H9 (cell line): ENCODE measurements at regions not wholly inside any gene's neighbourhood (a gene's known extent, or its start where the extent isn't known, plus 50 kb on each side); places are given as distances from the start of the nearest gene placed in this dataset.

Source experiments
- DNase-seq: peaks from one replicate; pipeline ENCODE4 v3.0.0-alpha.2; 2017
- H2AFZ ChIP-seq: one replicate; pipeline ENCODE4 v1.6.1; 2013; ENCODE audit warnings: mild to moderate bottlenecking, low read length, control low read depth, moderate library complexity
- H2AK5ac ChIP-seq: 2 replicates; pipeline ENCODE4 v1.6.1; 2013; ENCODE audit warnings: low read length, control low read depth, mixed read lengths; ENCODE audit not compliant: insufficient read length
- H2BK120ac ChIP-seq: one replicate; pipeline ENCODE4 v1.6.1; 2013; ENCODE audit warnings: low read depth, mild to moderate bottlenecking, low read length, control low read depth, inconsistent platforms; ENCODE audit not compliant: poor library complexity, severe bottlenecking
- H2BK12ac ChIP-seq: 2 replicates; pipeline ENCODE4 v1.6.1; 2013; ENCODE audit warnings: low read length, control low read depth, mixed read lengths, low read depth; ENCODE audit not compliant: insufficient read length
- H2BK15ac ChIP-seq: 2 replicates; pipeline ENCODE4 v1.6.1; 2013; ENCODE audit warnings: low read depth, low read length, control low read depth
- H2BK20ac ChIP-seq: one replicate; pipeline ENCODE4 v1.6.1; 2013; ENCODE audit warnings: low read depth, mild to moderate bottlenecking, low read length, control low read depth, inconsistent platforms; ENCODE audit not compliant: poor library complexity, severe bottlenecking
- H2BK5ac ChIP-seq: 2 replicates; pipeline ENCODE4 v1.6.1; 2013; ENCODE audit warnings: low read length, control low read depth, mixed read lengths; ENCODE audit not compliant: insufficient read length
- H3K14ac ChIP-seq: 2 replicates; pipeline ENCODE4 v1.6.1; 2013; ENCODE audit warnings: low read length, control low read depth; ENCODE audit not compliant: insufficient read depth
- H3K18ac ChIP-seq: 2 replicates; pipeline ENCODE4 v1.6.1; 2013; ENCODE audit warnings: low read depth, mild to moderate bottlenecking, mixed read lengths, low read length, control low read depth; ENCODE audit not compliant: insufficient read length
- H3K23ac ChIP-seq: 2 replicates; pipeline ENCODE4 v1.6.1; 2013; ENCODE audit warnings: low read length, control low read depth, mixed read lengths, low read depth; ENCODE audit not compliant: insufficient read length
- H3K23me2 ChIP-seq: 2 replicates; pipeline ENCODE4 v1.6.1; 2013; ENCODE audit warnings: low read depth, mild to moderate bottlenecking, mixed read lengths, low read length, control low read depth; ENCODE audit not compliant: insufficient read length, poor library complexity, severe bottlenecking
- H3K27ac ChIP-seq: 2 replicates; pipeline ENCODE4 v1.5.1; 2013; ENCODE audit warnings: low read length, control low read depth, mixed read lengths, low read depth; ENCODE audit not compliant: insufficient read length
- H3K27me3 ChIP-seq: 2 replicates; pipeline ENCODE4 v1.6.1; 2013; ENCODE audit warnings: low read length, control low read depth, inconsistent platforms; ENCODE audit not compliant: insufficient read depth
- H3K4ac ChIP-seq: 2 replicates; pipeline ENCODE4 v1.6.1; 2013; ENCODE audit warnings: low read depth, mild to moderate bottlenecking, control low read depth, inconsistent platforms, low read length, moderate library complexity
- H3K4me1 ChIP-seq: 2 replicates; pipeline ENCODE4 v1.6.1; 2013; ENCODE audit warnings: low read length, control low read depth, inconsistent platforms; ENCODE audit not compliant: insufficient read depth
- H3K4me2 ChIP-seq: 2 replicates; pipeline ENCODE4 v1.6.1; 2013; ENCODE audit warnings: low read length, control low read depth, mixed read lengths; ENCODE audit not compliant: insufficient read length, insufficient read depth
- H3K56ac ChIP-seq: 2 replicates; pipeline ENCODE4 v1.6.1; 2013; ENCODE audit warnings: low read depth, mild to moderate bottlenecking, mixed read lengths, low read length, control low read depth; ENCODE audit not compliant: insufficient read length
- H3K79me1 ChIP-seq: 2 replicates; pipeline ENCODE4 v1.6.1; 2013; ENCODE audit warnings: low read depth, mild to moderate bottlenecking, moderate library complexity, low read length, control low read depth, inconsistent platforms; ENCODE audit not compliant: insufficient read depth, poor library complexity, severe bottlenecking
- H3K79me2 ChIP-seq: 2 replicates; pipeline ENCODE4 v1.6.1; 2013; ENCODE audit warnings: low read length, control low read depth, inconsistent platforms; ENCODE audit not compliant: insufficient read depth
- H3K9ac ChIP-seq: 2 replicates; pipeline ENCODE4 v1.6.1; 2013; ENCODE audit warnings: low read length, control low read depth, mixed read lengths; ENCODE audit not compliant: insufficient read length; ENCODE audit errors: extremely low read depth
- H3K9me3 ChIP-seq: one replicate; pipeline ENCODE4 v1.6.1; 2013; ENCODE audit warnings: low read depth, low read length, inconsistent platforms; ENCODE audit not compliant: control insufficient read depth
- H3T11ph ChIP-seq: one replicate; pipeline ENCODE4 v1.6.1; 2013; ENCODE audit warnings: mild to moderate bottlenecking, low read length, control low read depth, inconsistent platforms
- H4K20me1 ChIP-seq: one replicate; pipeline ENCODE4 v1.6.1; 2013; ENCODE audit not compliant: control insufficient read depth, insufficient read length, insufficient read depth
- H4K5ac ChIP-seq: 2 replicates; pipeline ENCODE4 v1.6.1; 2013; ENCODE audit warnings: low read depth, mild to moderate bottlenecking, mixed read lengths, low read length, control low read depth; ENCODE audit not compliant: insufficient read length
- H4K8ac ChIP-seq: replicated peaks from 2 replicates; pipeline ENCODE4 v1.6.1; 2013; ENCODE audit warnings: low read length, control low read depth, mixed read lengths, low read depth; ENCODE audit not compliant: insufficient read length
- H4K91ac ChIP-seq: 2 replicates; pipeline ENCODE4 v1.6.1; 2013; ENCODE audit warnings: low read depth, mild to moderate bottlenecking, moderate library complexity, mixed read lengths, low read length, control low read depth; ENCODE audit not compliant: insufficient read length
- H3K27ac Mint-ChIP-seq, 3 experiments: 2 replicates in 2 of 3; 3 replicates in 1 of 3; pipeline ENCODE4 v1.8.0; 2020 to 2021; ENCODE audit warnings: mixed read lengths in 3 of 3, mild to moderate bottlenecking in 1 of 3, moderate library complexity in 1 of 3
- H3K27me3 Mint-ChIP-seq: 2 replicates; pipeline ENCODE4 v1.8.0; 2021; ENCODE audit warnings: low read depth, mild to moderate bottlenecking, moderate library complexity, mixed read lengths
- H3K36me3 Mint-ChIP-seq, 3 experiments: 2 replicates in 2 of 3; 3 replicates in 1 of 3; pipeline ENCODE4 v1.8.0; 2020 to 2021; ENCODE audit warnings: low read depth in 3 of 3, mixed read lengths in 3 of 3; ENCODE audit not compliant: insufficient read depth in 1 of 3
- H3K4me1 Mint-ChIP-seq, 2 experiments: 2 replicates each; pipeline ENCODE4 v1.8.0; 2020; ENCODE audit warnings: mixed read lengths in 2 of 2
- H3K4me3 Mint-ChIP-seq, 2 experiments: 2 replicates in 1 of 2; 3 replicates in 1 of 2; pipeline ENCODE4 v1.8.0; 2020 to 2021; ENCODE audit warnings: mild to moderate bottlenecking in 2 of 2, mixed read lengths in 2 of 2, moderate library complexity in 1 of 2
- H3K9me3 Mint-ChIP-seq, 2 experiments: 2 replicates in 1 of 2; 3 replicates in 1 of 2; pipeline ENCODE4 v1.8.0; 2020; ENCODE audit warnings: mild to moderate bottlenecking in 2 of 2, mixed read lengths in 2 of 2, moderate library complexity in 1 of 2
- WGBS: extraction: QIAGEN DNeasy Blood & Tissue Kit; methylation state at CpG from one replicate; pipeline ENCODE4 v1.1.7; 2013; ENCODE audit warnings: missing lambda C conversion rate, low lambda C conversion rate, mixed read lengths; ENCODE audit not compliant: insufficient read length; ENCODE audit errors: extremely low coverage; 5-methylcytosine and 5-hydroxymethylcytosine counted together
- TF ChIP-seq, protein P1 (sequence below): fragments of 200-600 bp; sonication (generic); conservative IDR thresholded peaks from 3 replicates; pipeline ENCODE4 v1.8.0; 2021; ENCODE audit warnings: antibody characterized with exemption, mild to moderate bottlenecking

DNA sequence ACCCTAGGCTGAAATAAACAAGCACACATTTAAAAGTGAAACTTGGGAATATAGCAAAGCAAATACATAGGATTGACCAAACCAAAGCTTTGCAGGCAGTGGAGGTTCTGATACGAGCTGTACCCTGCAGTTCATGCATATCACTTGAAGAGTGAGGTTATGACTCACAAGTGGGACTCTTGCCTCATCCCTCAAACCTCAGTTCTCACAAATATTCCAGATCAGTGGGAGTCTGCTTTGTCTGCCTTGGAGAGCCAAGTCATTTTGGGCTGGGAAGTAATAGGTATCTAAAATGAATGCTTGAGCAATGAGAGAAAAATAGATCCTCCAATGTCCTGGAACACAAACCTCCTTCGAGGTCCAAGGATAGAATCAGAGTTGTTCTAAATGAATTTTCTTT, 116.4 kb downstream of the LRIG3 start:
- TF ChIP-seq, protein P1, sequence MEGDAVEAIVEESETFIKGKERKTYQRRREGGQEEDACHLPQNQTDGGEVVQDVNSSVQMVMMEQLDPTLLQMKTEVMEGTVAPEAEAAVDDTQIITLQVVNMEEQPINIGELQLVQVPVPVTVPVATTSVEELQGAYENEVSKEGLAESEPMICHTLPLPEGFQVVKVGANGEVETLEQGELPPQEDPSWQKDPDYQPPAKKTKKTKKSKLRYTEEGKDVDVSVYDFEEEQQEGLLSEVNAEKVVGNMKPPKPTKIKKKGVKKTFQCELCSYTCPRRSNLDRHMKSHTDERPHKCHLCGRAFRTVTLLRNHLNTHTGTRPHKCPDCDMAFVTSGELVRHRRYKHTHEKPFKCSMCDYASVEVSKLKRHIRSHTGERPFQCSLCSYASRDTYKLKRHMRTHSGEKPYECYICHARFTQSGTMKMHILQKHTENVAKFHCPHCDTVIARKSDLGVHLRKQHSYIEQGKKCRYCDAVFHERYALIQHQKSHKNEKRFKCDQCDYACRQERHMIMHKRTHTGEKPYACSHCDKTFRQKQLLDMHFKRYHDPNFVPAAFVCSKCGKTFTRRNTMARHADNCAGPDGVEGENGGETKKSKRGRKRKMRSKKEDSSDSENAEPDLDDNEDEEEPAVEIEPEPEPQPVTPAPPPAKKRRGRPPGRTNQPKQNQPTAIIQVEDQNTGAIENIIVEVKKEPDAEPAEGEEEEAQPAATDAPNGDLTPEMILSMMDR, result no peak
- Histone ChIP-seq H3K4me1 (no peaks in the 10 kb centered on the region), H2BK20ac (no peak overlapping the region), H3T11ph (no peak overlapping the region), H3K27ac (no peak overlapping the region), H3K79me2 (no peaks in the 10 kb centered on the region), H3K23ac (no peak overlapping the region), H3K27me3 (no peaks in the 10 kb centered on the region), H3K9me3 (no peaks in the 10 kb centered on the region), H2BK15ac (no peak overlapping the region), H3K23me2 (no peaks in the 10 kb centered on the region), H2BK12ac (no peak overlapping the region), H2BK5ac (no peak overlapping the region), H3K18ac (no peak overlapping the region), H3K56ac (no peak overlapping the region), H4K91ac (no peak overlapping the region), H2AFZ (no peak overlapping the region), H4K20me1 (no peaks in the 10 kb centered on the region), H4K5ac (no peak overlapping the region), H2BK120ac (no peak overlapping the region), H3K4ac (no peak overlapping the region), H3K79me1 (no peaks in the 10 kb centered on the region), H4K8ac (no peak overlapping the region), H3K4me2 (no peak overlapping the region), H3K14ac (no peak overlapping the region), H2AK5ac (no peak overlapping the region), H3K9ac (no peak overlapping the region)
- no peak overlapping the region for H3K27ac Mint-ChIP-seq
- H3K27me3 Mint-ChIP-seq, result no peaks in the 10 kb centered on the region; the same call in 1 of the 2 replicates
- WGBS, result no CpG with 5 or more reads among the region's 2 CpGs
- no peak overlapping the region for H3K4me3 Mint-ChIP-seq
- DNase-seq, result no peak
- H3K4me1 Mint-ChIP-seq, result no peaks in the 10 kb centered on the region
- H3K9me3 Mint-ChIP-seq, result peaks cover 6 to 8% of the 10 kb centered on the region in 2 experiments; a peak in 4 of 5 replicates
- H3K36me3 Mint-ChIP-seq, result no peaks in the 10 kb centered on the region
